ENCODE measurements at regions not wholly inside any gene's neighbourhood (a gene's known extent, or its start where the extent isn't known, plus 50 kb on each side); places are given as distances from the start of the nearest gene placed in this dataset.
A peak's percentile ranks its signal among the peaks of the same experiment; 100 is the strongest.

- DNase-seq (ENCODE audit: low spot score), result no peak
Measured at GRCh38 chr22:34903416-34903815, 162.5 kb upstream of the ISX start.

DNA sequence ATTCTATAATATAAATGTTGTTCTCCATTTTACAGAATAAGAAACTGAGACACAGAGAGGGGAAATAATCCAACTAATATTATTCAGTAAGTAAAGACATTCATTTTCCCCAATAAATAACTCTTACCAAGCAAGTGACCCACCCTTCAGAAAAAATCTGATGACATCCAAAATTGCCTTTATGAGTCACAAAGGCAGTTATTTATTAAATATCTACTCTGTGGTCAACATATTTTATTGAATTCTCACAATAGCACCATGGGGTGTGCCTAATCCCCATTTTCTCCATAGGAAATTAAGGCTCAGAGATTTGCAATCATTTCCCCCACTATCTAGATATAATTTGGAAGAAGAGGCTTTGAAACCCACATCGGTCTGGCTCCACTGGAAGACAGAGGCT, 161.5 kb upstream of the ISX start:
- no peak for DNase-seq (ENCODE audit: low spot score)

GRCh38 chr22:34913826-34914225, 152.1 kb upstream of the ISX start:
- no peak for DNase-seq (ENCODE audit: low spot score)

GRCh38 chr22:34914846-34915245, 151.1 kb upstream of the ISX start:
- DNase-seq (ENCODE audit: low spot score), result no peak

DNA sequence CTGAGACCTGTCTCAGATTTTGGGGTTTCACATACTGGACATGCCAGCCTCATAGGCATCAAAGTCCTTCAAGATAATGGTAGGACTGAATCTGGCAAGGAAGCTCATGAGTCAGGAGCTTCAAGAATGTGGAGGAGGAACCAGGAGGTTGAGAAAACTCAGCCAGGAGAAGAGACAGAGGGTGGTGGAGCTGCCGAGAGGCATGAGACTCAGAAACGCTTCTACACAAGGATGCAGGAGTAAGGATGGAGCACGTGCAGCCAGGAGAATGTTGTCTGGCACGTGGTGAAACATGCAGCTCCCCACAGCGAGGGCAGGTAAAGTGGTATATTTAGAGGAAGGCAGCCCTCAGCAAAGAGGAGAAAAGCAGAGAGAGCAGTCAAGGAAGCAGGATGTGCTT, 148.7 kb upstream of the ISX start:
- no peak for DNase-seq (ENCODE audit: low spot score)

DNA sequence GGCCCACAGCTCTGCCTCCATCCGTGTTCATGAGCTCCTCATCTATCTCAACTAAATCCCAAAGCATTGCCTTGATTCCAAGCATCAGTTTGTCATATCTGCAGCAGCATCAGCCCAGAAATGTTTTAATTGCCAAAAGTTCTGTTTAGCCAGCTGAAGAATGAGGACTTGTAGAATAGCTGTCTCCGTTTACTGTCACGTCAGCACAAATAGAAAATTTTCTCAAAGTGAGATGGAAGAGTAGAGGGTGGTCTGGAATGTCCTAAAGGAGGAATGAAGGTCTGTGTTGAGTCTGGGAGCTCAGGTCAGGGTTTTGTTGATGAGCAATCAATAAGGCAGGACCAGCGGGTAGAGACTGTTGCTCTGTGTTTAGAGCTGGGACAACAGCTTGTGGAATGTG, 134.9 kb upstream of the ISX start:
- DNase-seq (ENCODE audit: low spot score), result no peak

DNA sequence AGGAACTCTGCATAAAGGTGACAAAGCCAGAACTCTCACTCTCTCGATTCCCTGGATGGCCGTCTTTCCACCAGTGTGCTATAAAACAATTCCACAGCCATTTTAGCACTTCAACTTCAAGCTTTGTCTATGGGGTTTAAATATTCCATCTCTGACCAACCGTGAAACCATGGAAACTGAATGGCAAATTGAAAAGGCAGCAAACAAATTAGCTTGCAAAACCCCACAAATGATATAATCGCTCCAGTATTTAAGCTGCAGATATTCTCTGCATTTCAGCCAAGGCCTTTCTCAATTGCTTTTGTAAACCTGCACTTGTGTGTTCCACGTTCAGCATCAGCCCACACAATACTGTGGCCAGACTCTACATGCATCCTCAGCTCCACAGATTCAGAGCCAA, 131.7 kb upstream of the ISX start:
- no peak for DNase-seq (ENCODE audit: low spot score)

GRCh38 chr22:34943830-34944229, 122.1 kb upstream of the ISX start:
- peak; percentile 5 for DNase-seq (ENCODE audit: low spot score)

DNA sequence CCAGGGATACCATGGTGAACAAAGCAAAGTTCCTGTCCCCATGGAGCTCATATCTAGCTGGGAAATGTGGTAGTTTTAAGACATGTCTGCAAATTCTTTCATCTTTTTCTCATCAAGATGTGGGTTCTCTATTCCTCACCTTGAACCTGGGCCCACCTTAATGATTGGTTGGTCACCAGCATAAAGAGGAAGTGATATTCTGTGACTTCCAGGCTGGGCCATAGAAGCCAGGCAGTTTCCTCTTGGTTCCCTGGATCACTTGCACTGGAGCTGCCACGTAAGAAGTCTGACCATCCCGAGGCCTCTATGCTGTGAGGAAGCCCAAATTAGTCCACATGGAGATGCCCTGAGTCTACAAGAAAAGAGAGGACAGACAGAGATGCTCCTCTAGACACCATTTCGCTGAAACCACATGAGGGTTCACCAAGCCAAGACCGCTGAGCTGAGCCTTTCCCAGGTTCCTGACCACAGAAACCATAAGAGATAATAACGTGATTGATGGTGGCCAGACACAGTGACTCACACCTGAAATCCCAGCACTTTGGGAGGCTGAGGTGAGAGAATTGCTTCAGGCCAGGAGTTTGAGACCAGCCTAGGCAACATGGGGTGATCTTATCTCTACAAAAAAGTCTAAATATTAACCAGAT, 119.5 kb upstream of the ISX start:
- no peak for DNase-seq (ENCODE audit: low spot score)

GRCh38 chr22:34950489-34950888, 115.5 kb upstream of the ISX start:
- no peak for DNase-seq (ENCODE audit: low spot score)

DNA sequence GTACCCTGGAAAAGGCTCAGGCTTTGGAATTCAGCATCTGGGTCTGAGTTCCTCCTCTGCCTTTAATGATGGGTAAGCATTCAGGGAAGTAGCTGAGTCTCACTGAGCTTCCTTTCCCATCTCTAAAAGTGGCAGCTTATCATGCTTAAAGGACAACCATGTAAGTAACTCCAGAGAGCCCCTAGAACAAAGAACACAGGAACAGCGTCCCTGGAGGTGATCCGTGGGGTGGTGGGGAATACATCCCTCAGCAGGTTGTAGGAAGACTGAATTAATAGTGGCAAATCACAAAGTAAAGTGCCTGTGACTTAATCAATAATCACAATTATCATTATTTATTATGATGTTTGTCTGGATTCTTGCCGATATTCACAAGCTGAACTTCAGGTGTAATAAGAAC, 114.7 kb upstream of the ISX start:
- no peak for DNase-seq (ENCODE audit: low spot score)

- no peak for DNase-seq (ENCODE audit: low spot score)
Measured at GRCh38 chr22:34960005-34960404, 106.0 kb upstream of the ISX start.

DNA sequence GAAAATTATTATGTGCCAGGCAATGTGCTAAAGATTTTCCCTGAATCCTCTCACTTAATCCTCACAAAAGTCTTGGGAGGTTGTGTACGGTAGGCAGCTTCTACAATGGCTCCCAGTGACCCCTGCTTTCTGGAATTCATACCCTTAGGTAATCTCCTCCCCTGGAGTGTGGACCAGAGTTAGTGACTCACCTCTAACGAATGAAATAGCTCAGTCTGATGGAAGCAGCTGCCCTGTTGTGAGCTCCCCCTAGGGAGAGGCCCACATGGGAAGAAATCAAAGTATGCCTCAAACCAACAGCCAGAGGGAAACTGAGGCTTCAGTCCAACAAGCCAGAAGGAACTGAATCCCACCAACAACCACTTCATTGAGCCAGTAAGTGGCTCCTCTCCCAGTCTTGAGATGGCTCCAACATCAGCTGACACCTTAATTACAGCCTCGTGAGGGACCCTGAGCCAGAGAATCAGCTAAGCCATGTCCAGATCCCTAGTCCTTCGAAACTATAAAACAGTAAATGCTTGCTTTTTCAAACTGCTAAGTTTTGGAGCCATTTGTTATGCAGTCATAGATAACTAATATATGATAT, 98.9 kb upstream of the ISX start:
- DNase-seq (ENCODE audit: low spot score), result no peak

DNA sequence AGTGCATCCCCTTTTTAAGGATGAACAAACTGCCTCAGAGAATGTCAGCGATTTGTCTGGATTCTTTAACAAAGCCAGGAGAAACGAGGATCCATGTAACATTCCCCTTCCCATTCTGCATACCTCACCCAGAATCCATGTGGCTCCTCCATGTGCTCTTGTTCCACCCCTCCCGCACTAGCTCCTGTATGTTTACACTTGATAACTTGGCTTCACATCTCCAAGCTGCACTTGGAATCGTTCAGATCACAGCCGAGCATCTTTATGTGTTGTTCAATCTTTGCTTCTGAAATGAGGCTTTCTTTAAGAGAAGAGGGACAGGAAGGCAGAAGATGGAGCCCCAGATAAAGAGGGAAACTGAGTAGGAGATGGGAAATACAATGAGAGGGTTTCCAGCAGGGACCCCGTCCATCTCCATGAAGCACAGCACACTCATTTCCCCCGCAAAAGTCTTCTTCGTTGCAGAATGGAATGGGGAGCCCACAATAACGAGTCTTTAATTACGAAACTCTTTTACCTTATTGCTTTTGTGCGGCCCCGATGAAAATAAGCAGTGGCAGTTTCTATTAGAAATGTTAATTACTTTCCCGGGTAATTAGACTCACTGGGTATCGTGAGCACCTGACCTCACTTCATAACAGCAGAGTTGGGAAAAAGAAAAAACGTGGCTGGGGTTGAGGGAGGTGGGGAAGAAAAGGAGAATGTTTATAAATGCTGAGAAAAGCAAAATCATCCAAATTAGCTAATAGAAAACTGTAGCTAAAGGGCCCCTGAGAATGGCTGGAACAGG, 96.8 kb upstream of the ISX start:
- DNase-seq (ENCODE audit: low spot score), result no peak

DNA sequence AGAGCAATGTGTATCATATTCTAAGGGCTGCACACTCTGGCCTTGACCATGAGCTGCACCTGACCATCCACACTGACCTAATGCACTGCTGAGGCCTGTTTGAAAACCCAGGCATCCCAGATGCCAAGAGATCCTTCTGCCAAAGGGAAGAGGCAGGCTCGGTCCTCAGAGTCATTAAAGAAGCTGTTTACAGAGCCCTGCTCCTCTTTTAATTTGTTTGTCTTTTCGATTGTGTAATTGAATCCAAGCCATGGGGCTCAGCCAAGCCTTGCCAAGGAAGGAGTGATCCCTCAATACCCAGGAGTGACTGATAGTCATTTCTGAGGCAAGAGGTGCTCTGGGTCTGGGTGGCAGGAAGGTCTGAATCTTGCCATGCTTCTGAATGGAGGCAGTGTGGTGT, 94.5 kb upstream of the ISX start:
- no peak for DNase-seq (ENCODE audit: low spot score)

GRCh38 chr22:34972191-34972897, 93.6 kb upstream of the ISX start:
- DNase-seq (ENCODE audit: low spot score), result no peak

DNA sequence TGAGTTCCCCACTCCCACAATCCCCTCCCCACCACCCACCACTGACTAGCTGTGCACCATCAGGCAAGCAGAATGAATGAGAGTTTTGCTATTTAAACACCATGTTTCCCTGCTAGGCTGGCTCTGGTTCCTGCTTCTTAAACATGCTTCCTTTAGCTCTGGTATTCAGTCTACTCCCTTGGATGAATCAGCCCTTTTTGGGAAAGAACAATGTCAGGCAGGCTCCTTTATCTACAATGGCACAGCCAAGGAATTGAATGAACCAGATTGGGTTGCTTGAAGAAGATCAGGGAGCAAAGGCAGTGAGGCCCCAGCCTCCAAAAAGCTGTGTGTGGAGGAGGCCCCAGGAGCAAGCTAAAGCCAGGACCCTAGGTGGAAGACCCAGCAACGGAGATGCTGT, 92.9 kb upstream of the ISX start:
- no peak for DNase-seq (ENCODE audit: low spot score)

DNA sequence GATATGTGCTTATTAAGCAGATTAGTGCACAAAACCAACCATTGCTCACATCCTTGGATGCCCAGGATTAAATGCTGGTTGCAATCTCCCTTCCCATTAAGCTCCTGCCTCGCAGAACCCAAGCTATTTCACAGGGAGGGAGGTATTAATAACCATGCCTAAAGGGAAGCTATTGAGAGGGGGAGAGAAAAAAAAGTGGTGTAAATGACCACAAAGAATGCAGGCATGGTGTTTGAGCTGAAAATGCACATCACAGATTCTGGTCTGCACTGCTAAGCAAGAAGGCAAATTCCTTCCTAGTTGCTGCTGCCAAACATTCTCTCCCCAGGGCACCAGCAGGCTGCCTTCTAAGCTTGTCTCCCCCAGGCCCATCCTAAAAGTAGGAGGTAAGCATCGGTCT, 92.0 kb upstream of the ISX start:
- DNase-seq (ENCODE audit: low spot score), result no peak

GRCh38 chr22:34975721-34976120, 90.2 kb upstream of the ISX start:
- peak; percentile 13 for DNase-seq (ENCODE audit: low spot score)

GRCh38 chr22:34976474-34976873, 89.5 kb upstream of the ISX start:
- peak; percentile 6 for DNase-seq (ENCODE audit: low spot score)

DNA sequence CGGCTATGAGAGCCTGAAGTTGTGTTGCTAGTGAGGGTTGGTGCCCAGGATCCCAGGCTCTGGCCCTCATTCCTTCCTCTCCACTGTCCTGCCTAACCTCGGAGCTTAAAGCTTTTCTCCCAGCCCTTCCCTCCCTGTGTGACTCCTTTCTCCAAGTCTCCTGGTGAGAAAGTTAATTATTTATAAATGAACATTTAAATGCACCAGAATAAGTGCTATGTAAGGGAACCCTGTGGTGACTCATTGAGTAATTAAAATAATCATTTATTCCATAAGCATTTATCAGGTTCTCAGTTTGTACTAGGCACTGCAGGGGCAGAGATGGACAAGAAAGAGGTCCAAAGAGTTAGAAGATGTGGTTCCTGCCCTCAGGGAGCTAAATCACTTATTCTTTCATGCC, 89.1 kb upstream of the ISX start:
- no peak for DNase-seq (ENCODE audit: low spot score)

- DNase-seq (ENCODE audit: low spot score), result no peak
Measured at GRCh38 chr22:34986523-34986922, 79.4 kb upstream of the ISX start.

DNA sequence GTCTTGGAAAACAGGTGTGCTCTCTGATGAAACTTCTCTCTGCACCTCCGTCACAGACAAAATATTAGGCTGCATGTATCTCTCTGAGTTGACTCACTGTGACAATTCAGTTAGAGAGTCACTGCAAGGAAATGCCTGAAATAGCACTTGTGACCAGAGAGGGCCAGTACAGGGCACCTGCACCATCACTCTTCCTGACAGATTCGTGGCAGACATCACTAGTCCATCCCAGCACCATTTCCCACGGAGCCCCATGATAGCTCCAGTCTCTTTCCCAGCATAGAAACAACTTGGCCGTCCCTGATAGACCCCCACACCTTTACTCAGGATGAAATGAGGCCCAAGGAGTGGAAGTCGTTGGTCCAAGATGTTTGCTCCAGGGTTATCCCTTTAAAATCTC, 73.3 kb upstream of the ISX start:
- DNase-seq (ENCODE audit: low spot score), result no peak
